Gastrocnemius medialis (tissue), 4 donors: ENCODE measurements at regions not wholly inside any gene's neighbourhood (a gene's known extent, or its start where the extent isn't known, plus 50 kb on each side); places are given as distances from the start of the nearest gene placed in this dataset.

Source experiments
- ATAC-seq, 2 donors: fragments of 150-250 bp; one replicate each; pipeline ENCODE4 v1.9.1; 2016
- DNase-seq, 2 donors: peaks; one replicate each; pipeline ENCODE4 v3.0.0-alpha.2; 2019
- H3K27ac ChIP-seq, 4 donors: fragments of 200-600 bp; sonication (generic); 1 replicate in 1 of 4; 2 replicates in 3 of 4; pipeline ENCODE4 v1.5.1; 2016 to 2018; ENCODE audit warnings: mild to moderate bottlenecking in 2 of 4, moderate library complexity in 1 of 4
- H3K27me3 ChIP-seq, 3 donors: fragments of 200-600 bp; sonication (generic) in 2 of 3; 1 replicate in 1 of 3; 2 replicates in 2 of 3; pipeline versions ENCODE4 v1.5.1 to v1.6.0; 2016 to 2019; ENCODE audit warnings: mild to moderate bottlenecking in 1 of 3, moderate library complexity in 1 of 3
- H3K36me3 ChIP-seq, 2 donors: fragments of 200-600 bp; sonication (generic) in 1 of 2; one replicate each; pipeline ENCODE4 v1.5.1; 2017 to 2018
- H3K4me1 ChIP-seq, 2 donors: fragments of 200-600 bp; sonication (generic) in 1 of 2; one replicate each; pipeline ENCODE4 v1.5.1; 2016 to 2017; ENCODE audit warnings: mild to moderate bottlenecking in 2 of 2
- H3K4me3 ChIP-seq, 4 donors: fragments of 200-600 bp; sonication (generic) in 3 of 4; 1 replicate in 1 of 4; 2 replicates in 3 of 4; pipeline ENCODE4 v1.5.1; 2016 to 2019; ENCODE audit warnings: mild to moderate bottlenecking in 2 of 4
- H3K9me3 ChIP-seq, 3 donors: fragments of 200-600 bp; sonication (generic) in 2 of 3; 1 replicate in 1 of 3; 2 replicates in 2 of 3; pipeline ENCODE4 v1.5.1; 2016 to 2019
- POLR2A ChIP-seq, 2 donors: fragments of 450-650 bp; IDR thresholded peaks; one replicate each; pipeline ENCODE4 v1.6.1; 2017; ENCODE audit warnings: antibody characterized with exemption in 2 of 2, mild to moderate bottlenecking in 2 of 2, moderate library complexity in 2 of 2
- in situ Hi-C, 4 donors: fragments of 200-750 bp; cut with MboI; loops; one replicate each; pipeline versions ENCODE4 v1.15.0 to v1.8.0; 2017; ENCODE audit warnings: low sequenced_read_pairs in 4 of 4
- intact Hi-C: fragments of 100-400 bp; cut with DNase I; formaldehyde crosslinking; loops from one replicate; pipeline ENCODE4 v1.15.1; 2023; ENCODE audit warnings: low total_unique reads
- TF ChIP-seq, protein P1 (sequence below), 5 experiments: fragments of 450-650 bp in 3 of 5; fragments of 200-600 bp in 2 of 5; sonication (generic) in 2 of 5; IDR thresholded peaks in 4 of 5; conservative IDR thresholded peaks in 1 of 5; 1 replicate in 4 of 5; 2 replicates in 1 of 5; pipeline ENCODE4 v1.5.1; 2016 to 2019; ENCODE audit warnings: antibody characterized with exemption in 5 of 5, mild to moderate bottlenecking in 3 of 5, moderate library complexity in 3 of 5

DNA sequence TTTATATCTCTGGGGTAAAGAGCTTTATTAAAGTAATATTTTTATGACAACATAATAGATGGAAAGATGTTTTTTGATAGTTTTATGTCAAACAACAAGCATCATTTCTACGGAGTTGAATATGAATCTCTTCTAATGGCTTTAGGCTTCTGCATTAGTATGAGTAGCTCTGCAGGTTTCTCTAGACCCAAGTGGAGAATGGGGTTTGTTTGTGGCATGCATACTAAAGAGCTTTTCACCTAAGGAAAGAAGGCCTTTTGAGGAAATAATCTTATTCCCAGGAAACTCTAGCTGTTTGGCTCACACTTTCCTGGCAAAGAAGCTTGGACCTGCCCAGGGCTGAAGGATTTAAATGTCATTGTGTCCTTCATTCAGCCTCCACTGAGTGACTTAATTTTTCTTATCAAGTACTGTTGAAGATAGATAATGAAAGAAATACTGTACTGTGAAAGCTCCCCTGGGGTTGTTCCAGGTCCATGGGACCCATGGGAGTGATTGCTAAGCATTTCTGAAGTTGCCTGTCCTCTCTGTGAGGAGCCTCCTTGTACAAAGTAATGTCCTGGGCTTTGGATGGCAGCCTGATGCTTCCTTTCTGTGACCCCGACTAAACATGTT is 469.3 kb downstream of the LRIG3 start:
- no peak for TF ChIP-seq POLR2A (IDR thresholded peaks at IDR 0.05)
- TF ChIP-seq, protein P1, sequence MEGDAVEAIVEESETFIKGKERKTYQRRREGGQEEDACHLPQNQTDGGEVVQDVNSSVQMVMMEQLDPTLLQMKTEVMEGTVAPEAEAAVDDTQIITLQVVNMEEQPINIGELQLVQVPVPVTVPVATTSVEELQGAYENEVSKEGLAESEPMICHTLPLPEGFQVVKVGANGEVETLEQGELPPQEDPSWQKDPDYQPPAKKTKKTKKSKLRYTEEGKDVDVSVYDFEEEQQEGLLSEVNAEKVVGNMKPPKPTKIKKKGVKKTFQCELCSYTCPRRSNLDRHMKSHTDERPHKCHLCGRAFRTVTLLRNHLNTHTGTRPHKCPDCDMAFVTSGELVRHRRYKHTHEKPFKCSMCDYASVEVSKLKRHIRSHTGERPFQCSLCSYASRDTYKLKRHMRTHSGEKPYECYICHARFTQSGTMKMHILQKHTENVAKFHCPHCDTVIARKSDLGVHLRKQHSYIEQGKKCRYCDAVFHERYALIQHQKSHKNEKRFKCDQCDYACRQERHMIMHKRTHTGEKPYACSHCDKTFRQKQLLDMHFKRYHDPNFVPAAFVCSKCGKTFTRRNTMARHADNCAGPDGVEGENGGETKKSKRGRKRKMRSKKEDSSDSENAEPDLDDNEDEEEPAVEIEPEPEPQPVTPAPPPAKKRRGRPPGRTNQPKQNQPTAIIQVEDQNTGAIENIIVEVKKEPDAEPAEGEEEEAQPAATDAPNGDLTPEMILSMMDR (IDR thresholded peaks at IDR 0.05 in 4 of 5, conservative IDR thresholded peaks at IDR 0.05 in 1 of 5) = no peak
- Histone ChIP-seq H3K27ac (no peak overlapping the region), H3K4me1 (no peaks in the 10 kb centered on the region), H3K9me3 (no peaks in the 10 kb centered on the region), H3K4me3 (no peak overlapping the region), H3K36me3 (no peaks in the 10 kb centered on the region), H3K27me3 (no peaks in the 10 kb centered on the region)
- ATAC-seq = no peak
- in situ Hi-C loops (no loop called here), intact Hi-C loops (no loop called here)
- DNase-seq = no peak

DNA sequence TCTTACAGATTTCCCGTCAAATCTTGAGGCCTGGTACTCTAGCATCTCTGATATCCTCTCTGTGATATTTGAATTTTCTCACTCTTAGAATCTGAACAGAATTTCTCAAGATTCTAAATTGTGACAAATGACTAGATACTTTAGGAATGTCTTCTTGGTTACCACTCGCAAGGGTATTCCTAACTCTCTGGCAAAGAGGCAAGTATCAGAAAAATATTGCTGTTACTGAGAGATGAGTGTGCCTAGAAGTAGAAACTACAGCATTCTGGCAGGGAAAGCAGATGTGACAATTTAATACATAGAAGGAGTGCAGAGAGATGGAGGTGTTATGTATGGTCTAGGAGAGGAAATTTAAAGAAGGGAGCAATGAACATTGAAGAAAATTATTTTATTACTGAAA is 467.8 kb downstream of the LRIG3 start:
- Histone ChIP-seq H3K4me1 (no peaks in the 10 kb centered on the region), H3K27ac (no peak overlapping the region), H3K4me3 (no peak overlapping the region), H3K36me3 (no peaks in the 10 kb centered on the region), H3K9me3 (no peaks in the 10 kb centered on the region), H3K27me3 (no peaks in the 10 kb centered on the region)
- in situ Hi-C loops = no loop called here
- DNase-seq (no peak), ATAC-seq (no peak)
- TF ChIP-seq, protein P1 (IDR thresholded peaks at IDR 0.05 in 4 of 5, conservative IDR thresholded peaks at IDR 0.05 in 1 of 5) = no peak
- TF ChIP-seq POLR2A (IDR thresholded peaks at IDR 0.05) = no peak
- intact Hi-C loops = no loop called here

DNA sequence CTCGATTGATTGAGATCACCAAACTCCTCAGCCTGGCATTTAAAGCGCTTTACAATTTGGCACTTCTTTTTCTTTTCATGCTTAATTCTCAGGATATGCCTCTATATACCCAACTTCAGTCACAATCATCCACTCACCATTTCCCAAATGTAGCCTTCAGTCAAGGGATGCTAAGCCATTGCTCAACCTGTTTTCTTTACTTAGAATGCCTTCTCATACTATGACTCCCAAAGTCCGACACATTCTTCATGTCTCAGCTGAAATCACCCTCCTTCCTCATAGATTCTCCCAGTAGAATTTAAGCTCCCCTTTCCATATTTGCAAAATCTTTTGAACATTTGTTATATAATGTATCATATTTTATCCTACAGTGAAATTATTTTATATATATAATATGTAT is 467.0 kb downstream of the LRIG3 start:
- H3K36me3 ChIP-seq = no peaks in the 10 kb centered on the region
- no peak overlapping the region for H3K4me3 ChIP-seq
- H3K27me3 ChIP-seq = no peaks in the 10 kb centered on the region
- ATAC-seq = no peak
- no peak overlapping the region for H3K27ac ChIP-seq
- intact Hi-C loops (no loop called here), in situ Hi-C loops (no loop called here)
- H3K4me1 ChIP-seq = no peaks in the 10 kb centered on the region
- DNase-seq = no peak
- TF ChIP-seq, protein P1 (IDR thresholded peaks at IDR 0.05 in 4 of 5, conservative IDR thresholded peaks at IDR 0.05 in 1 of 5) = no peak
- TF ChIP-seq POLR2A (IDR thresholded peaks at IDR 0.05) = no peak
- H3K9me3 ChIP-seq = no peaks in the 10 kb centered on the region

DNA sequence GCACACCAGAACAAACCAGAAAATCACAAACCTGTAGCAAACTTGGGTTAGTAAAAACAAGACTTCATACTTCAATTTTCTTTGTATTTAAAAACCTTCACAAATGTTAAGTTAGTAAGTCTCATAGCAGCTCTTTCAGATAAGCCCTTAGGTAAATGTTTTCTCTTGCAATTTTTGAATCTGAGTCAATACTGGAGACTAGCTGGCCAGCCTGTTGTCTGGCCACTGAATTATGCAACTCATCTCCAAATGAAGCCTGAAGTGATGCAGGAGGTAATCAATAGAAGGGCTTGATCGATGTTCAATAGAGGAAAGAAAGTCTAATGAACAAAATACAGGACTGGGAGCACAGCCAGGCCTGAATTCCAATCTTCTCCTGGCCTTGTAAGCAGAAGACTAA is 465.2 kb downstream of the LRIG3 start:
- H3K27me3 ChIP-seq = no peaks in the 10 kb centered on the region
- no peak overlapping the region for H3K27ac ChIP-seq
- ATAC-seq = no peak
- H3K4me1 ChIP-seq = no peaks in the 10 kb centered on the region
- DNase-seq = no peak
- TF ChIP-seq POLR2A (IDR thresholded peaks at IDR 0.05) = no peak
- TF ChIP-seq, protein P1 (IDR thresholded peaks at IDR 0.05 in 4 of 5, conservative IDR thresholded peaks at IDR 0.05 in 1 of 5) = no peak
- no peaks in the 10 kb centered on the region for H3K9me3 ChIP-seq
- H3K36me3 ChIP-seq = no peaks in the 10 kb centered on the region
- intact Hi-C loops = no loop called here
- no peak overlapping the region for H3K4me3 ChIP-seq
- in situ Hi-C loops = no loop called here

DNA sequence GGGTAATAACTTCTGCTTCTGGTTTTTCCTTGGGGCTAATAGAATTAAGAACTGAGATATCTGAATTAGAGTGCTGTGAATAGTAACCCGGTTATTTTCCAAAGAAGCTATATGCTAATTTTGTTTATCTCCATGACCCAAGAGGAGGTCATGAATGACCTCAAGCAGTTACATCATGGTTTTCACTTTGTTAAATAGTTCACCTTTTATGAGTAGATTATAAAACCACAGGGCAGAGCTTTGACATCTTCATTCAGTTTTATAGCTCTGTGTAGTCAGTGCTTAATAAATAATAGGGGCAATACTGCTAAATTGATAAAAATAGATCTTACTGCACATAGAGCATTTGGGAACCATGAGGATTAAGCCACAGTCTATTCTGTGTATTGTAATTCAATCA is 462.2 kb downstream of the LRIG3 start:
- ATAC-seq (no peak), DNase-seq (no peak)
- Histone ChIP-seq H3K9me3 (no peaks in the 10 kb centered on the region), H3K27me3 (no peaks in the 10 kb centered on the region), H3K4me1 (no peaks in the 10 kb centered on the region), H3K36me3 (no peaks in the 10 kb centered on the region), H3K4me3 (no peak overlapping the region), H3K27ac (no peak overlapping the region)
- in situ Hi-C loops = no loop called here
- TF ChIP-seq POLR2A (IDR thresholded peaks at IDR 0.05) = no peak
- TF ChIP-seq, protein P1 (IDR thresholded peaks at IDR 0.05 in 4 of 5, conservative IDR thresholded peaks at IDR 0.05 in 1 of 5) = no peak
- intact Hi-C loops = no loop called here
